DND-41 (cell line): ENCODE measurements at regions not wholly inside any gene's neighbourhood (a gene's known extent, or its start where the extent isn't known, plus 50 kb on each side); places are given as distances from the start of the nearest gene placed in this dataset.

ENCODE experiments used
- ATAC-seq: fragments of 200-7000 bp; cut with Tn5 transposase; 3 replicates; pipeline ENCODE4 v1.9.1; 2021; ENCODE audit warnings: low read depth; ENCODE audit not compliant: insufficient read depth
- DNase-seq: peaks from one replicate; pipeline ENCODE4 v3.0.0-alpha.2; 2020
- H2AFZ ChIP-seq: 2 replicates; pipeline ENCODE4 v1.6.0; 2012; ENCODE audit warnings: low read depth, low read length
- H3K27ac ChIP-seq: 2 replicates; pipeline ENCODE4 v1.5.1; 2012; ENCODE audit warnings: low read length, inconsistent platforms
- H3K27me3 ChIP-seq: fragments of 200-600 bp; sonication (generic); 2 replicates; pipeline ENCODE4 v1.6.0; 2012; ENCODE audit warnings: low read length, mild to moderate bottlenecking, inconsistent platforms; ENCODE audit not compliant: insufficient read depth, poor library complexity
- H3K36me3 ChIP-seq: 2 replicates; pipeline ENCODE4 v1.5.1; 2012; ENCODE audit warnings: low read length, inconsistent platforms; ENCODE audit not compliant: insufficient read depth
- H3K4me1 ChIP-seq: 2 replicates; pipeline ENCODE4 v1.5.1; 2012; ENCODE audit warnings: mild to moderate bottlenecking, low read length; ENCODE audit not compliant: insufficient read depth
- H3K4me2 ChIP-seq: 2 replicates; pipeline ENCODE4 v1.6.0; 2012; ENCODE audit warnings: mild to moderate bottlenecking, moderate library complexity, low read length, inconsistent platforms; ENCODE audit not compliant: insufficient read depth
- H3K4me3 ChIP-seq, 2 experiments: fragments of 200-600 bp in 1 of 2; shearing (Covaris generic) in 1 of 2; 2 replicates each; pipeline ENCODE4 v1.5.1; 2012 to 2016; ENCODE audit warnings: inconsistent platforms in 2 of 2, low read length in 2 of 2, mild to moderate bottlenecking in 2 of 2, low read depth in 1 of 2, moderate library complexity in 1 of 2
- H3K79me2 ChIP-seq: 2 replicates; pipeline ENCODE4 v1.6.0; 2012; ENCODE audit warnings: low read length, inconsistent platforms; ENCODE audit not compliant: insufficient read depth
- H3K9ac ChIP-seq: 2 replicates; pipeline ENCODE4 v1.6.0; 2012; ENCODE audit warnings: low read depth, mild to moderate bottlenecking, inconsistent platforms, low read length, moderate library complexity
- H3K9me3 ChIP-seq: 2 replicates; pipeline ENCODE4 v1.5.1; 2012; ENCODE audit warnings: low read length, moderate library complexity, mild to moderate bottlenecking, inconsistent platforms; ENCODE audit not compliant: insufficient read depth, severe bottlenecking
- H4K20me1 ChIP-seq: 2 replicates; pipeline ENCODE4 v1.6.0; 2012; ENCODE audit warnings: low read length; ENCODE audit not compliant: insufficient read depth
- EZH2 ChIP-seq: IDR thresholded peaks from 3 replicates; pipeline ENCODE4 v1.6.1; 2012; ENCODE audit warnings: borderline replicate concordance, low read depth, mild to moderate bottlenecking, moderate library complexity, low read length, inconsistent platforms; ENCODE audit not compliant: severe bottlenecking
- TF ChIP-seq, protein P1 (sequence below): IDR thresholded peaks from 2 replicates; pipeline ENCODE4 v1.5.1; 2012; ENCODE audit warnings: borderline replicate concordance, low read length, moderate library complexity, mild to moderate bottlenecking; ENCODE audit not compliant: poor library complexity, severe bottlenecking; ENCODE audit errors: extremely low read depth

DNA sequence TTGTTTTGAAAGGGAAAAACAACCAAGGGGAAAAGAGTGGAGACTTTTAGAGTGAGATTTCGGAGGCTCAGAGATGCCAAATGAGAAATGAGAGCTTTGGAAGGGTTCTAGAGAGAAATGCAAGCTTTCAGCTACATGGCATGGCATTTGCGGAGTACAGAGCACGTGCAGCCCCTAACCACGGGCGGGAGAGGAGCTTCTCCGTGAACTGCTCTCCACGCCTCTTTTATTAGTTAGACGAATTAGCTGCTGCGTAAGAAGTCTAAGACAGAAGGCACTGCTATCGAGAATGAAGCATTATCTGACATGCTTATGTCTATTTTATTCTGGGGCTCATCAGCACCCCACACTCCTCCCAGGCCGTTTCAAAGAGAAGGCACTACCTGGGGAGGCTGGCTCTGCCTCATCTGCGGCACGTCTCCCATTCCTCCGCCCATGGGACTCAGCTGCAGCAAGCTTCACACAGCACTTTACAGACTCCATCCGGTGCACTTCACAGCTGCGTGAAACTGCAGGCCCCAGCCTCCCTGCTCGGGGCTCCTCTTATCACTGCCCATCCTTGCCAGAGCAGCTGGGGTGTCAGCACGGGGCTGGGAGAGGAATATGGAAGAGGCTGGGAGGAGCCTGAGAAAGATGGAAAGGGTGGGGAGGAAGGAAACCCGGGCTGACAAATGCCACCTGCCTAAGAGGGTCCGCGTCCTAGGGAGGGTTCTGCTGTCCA is 207.3 kb upstream of the APCDD1 start:
- Histone ChIP-seq H3K9me3 (no peaks in the 10 kb centered on the region), H4K20me1 (no peaks in the 10 kb centered on the region), H3K4me3 (no peak overlapping the region), H3K9ac (no peak overlapping the region), H3K36me3 (no peaks in the 10 kb centered on the region), H2AFZ (no peak overlapping the region), H3K4me1 (no peaks in the 10 kb centered on the region), H3K4me2 (no peak overlapping the region), H3K27ac (no peak overlapping the region), H3K79me2 (no peaks in the 10 kb centered on the region), H3K27me3 (no peaks in the 10 kb centered on the region)
- no peak for DNase-seq
- TF ChIP-seq EZH2 = no peak
- TF ChIP-seq, protein P1, sequence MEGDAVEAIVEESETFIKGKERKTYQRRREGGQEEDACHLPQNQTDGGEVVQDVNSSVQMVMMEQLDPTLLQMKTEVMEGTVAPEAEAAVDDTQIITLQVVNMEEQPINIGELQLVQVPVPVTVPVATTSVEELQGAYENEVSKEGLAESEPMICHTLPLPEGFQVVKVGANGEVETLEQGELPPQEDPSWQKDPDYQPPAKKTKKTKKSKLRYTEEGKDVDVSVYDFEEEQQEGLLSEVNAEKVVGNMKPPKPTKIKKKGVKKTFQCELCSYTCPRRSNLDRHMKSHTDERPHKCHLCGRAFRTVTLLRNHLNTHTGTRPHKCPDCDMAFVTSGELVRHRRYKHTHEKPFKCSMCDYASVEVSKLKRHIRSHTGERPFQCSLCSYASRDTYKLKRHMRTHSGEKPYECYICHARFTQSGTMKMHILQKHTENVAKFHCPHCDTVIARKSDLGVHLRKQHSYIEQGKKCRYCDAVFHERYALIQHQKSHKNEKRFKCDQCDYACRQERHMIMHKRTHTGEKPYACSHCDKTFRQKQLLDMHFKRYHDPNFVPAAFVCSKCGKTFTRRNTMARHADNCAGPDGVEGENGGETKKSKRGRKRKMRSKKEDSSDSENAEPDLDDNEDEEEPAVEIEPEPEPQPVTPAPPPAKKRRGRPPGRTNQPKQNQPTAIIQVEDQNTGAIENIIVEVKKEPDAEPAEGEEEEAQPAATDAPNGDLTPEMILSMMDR = no peak
- no peak for ATAC-seq

DNA sequence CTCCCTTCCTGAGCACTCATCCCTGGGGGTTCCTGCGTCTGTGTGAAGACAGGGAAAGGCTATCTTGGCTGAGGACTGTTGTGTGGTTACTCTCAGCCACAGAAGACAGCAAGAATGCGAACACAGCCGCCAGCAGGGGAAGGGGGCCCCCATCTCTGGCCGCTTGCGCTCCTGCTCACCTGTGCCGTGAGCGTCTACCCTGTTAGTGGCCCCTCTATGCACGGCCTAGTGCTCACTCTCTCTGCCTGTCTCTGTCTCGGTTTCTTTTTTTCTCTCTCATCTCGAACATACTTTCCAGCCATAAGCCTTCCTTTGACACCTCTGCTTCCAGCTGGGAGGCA is 206.7 kb upstream of the APCDD1 start:
- H3K27ac ChIP-seq = no peak overlapping the region
- H3K79me2 ChIP-seq = no peaks in the 10 kb centered on the region
- H4K20me1 ChIP-seq = no peaks in the 10 kb centered on the region
- no peak overlapping the region for H2AFZ ChIP-seq
- ATAC-seq (no peak), DNase-seq (no peak)
- H3K27me3 ChIP-seq = no peaks in the 10 kb centered on the region
- H3K36me3 ChIP-seq = no peaks in the 10 kb centered on the region
- no peak for TF ChIP-seq EZH2
- TF ChIP-seq, protein P1 = no peak
- no peaks in the 10 kb centered on the region for H3K9me3 ChIP-seq
- no peaks in the 10 kb centered on the region for H3K4me1 ChIP-seq
- H3K9ac ChIP-seq = no peak overlapping the region
- H3K4me2 ChIP-seq = no peak overlapping the region
- no peak overlapping the region for H3K4me3 ChIP-seq

DNA sequence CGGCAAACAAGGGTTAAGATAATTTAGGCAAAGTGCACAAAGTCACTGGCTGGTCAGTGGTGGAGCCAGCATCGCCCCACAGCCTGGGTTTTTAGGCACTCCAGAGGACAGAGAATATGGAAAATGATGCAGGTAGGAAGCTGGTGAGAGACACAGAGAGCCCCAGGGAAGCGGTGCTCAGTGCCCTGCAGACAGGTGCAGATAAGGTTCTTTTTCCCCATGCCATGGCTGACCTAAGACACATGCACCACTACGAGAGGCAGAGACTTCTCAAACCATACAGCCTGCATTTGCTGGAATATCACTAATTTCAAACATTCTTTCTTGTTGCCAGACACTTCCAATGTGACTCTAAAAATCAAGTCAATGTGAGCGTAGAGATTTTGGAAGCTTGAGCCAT is 205.7 kb upstream of the APCDD1 start:
- Histone ChIP-seq H3K4me1 (no peaks in the 10 kb centered on the region), H3K27me3 (no peaks in the 10 kb centered on the region)

More for the DNA sequence above, 205.7 kb upstream of the APCDD1 start:
- H3K4me3 ChIP-seq = no peak overlapping the region
- no peak overlapping the region for H3K9ac ChIP-seq
- ATAC-seq = no peak
- DNase-seq = no peak
- no peaks in the 10 kb centered on the region for H4K20me1 ChIP-seq
- no peaks in the 10 kb centered on the region for H3K36me3 ChIP-seq
- H3K9me3 ChIP-seq = no peaks in the 10 kb centered on the region
- no peak overlapping the region for H2AFZ ChIP-seq
- H3K27ac ChIP-seq = no peak overlapping the region
- H3K4me2 ChIP-seq = no peak overlapping the region
- TF ChIP-seq, protein P1 = no peak
- no peak for TF ChIP-seq EZH2
- no peaks in the 10 kb centered on the region for H3K79me2 ChIP-seq
